NCI-H510A treated with DMSO at 0.1 percent for 48 hours (cell line): ENCODE measurements at regions not wholly inside any gene's neighbourhood (a gene's known extent, or its start where the extent isn't known, plus 50 kb on each side); places are given as distances from the start of the nearest gene placed in this dataset.
A peak's percentile ranks its signal among the peaks of the same experiment; 100 is the strongest.

Source experiments
- DNase-seq: peaks from one replicate; lab custom pipeline; 2025; lab: John Stamatoyannopoulos, UW

DNA sequence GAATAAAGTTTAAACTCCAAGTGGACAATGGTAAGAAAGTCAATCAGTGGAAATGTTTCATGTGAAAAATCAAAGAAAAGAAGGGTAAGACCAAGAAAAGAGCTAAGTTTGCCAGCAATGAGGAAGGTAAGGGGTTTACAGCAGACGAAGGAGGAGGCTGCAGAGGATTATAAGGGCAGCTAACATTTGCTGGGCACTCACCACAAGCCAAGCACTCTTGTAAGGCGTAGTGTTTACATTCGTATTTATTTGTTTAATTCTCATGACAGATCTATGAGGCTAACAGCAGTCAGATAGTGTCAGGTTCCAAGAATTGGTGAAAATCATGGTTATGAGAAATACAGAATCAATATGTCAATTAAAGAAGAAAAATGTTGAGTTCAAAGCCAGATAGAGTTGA is 75.2 kb upstream of the NGF start:
- DNase-seq = peak; percentile 19

DNA sequence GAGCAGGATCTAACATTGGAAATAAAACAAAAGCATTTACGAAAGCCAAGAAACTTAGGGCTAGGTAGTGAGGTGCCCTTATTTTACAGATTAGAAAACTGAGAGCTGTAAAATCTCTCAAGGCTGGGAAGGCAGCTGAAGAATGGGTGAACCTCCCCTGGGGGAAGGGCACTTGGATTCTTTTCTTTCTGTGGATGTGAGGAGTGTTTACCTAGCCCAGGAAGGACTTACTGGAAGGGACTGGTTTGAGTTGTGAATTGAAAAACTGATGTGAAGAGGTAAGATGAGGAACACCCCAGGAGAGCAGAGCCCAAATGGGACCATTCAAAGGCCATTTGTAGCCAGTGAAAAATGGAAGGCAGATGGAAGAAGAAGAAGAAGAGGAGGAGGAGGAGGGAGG is 74.7 kb upstream of the NGF start:
- DNase-seq = peak; percentile 12

DNA sequence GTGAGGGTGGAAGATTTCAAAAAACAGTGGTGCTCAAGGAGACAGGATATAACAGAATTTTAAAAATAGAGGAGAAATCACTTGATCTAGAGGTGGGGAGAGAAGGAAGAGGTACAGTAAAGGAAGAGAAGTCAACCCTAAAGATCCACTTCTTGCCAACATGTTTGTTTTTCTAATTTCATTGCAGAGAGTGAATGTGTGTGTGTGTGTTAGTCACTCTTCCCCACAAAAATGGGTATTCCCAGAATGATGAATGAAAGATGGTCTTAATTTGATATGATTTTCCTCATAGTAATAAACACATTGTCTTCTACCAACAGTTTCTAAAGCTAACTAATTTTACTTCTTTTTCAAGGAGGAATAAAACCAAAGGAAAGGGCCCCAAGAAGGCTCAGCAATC is 74.2 kb upstream of the NGF start:
- DNase-seq = no peak

DNA sequence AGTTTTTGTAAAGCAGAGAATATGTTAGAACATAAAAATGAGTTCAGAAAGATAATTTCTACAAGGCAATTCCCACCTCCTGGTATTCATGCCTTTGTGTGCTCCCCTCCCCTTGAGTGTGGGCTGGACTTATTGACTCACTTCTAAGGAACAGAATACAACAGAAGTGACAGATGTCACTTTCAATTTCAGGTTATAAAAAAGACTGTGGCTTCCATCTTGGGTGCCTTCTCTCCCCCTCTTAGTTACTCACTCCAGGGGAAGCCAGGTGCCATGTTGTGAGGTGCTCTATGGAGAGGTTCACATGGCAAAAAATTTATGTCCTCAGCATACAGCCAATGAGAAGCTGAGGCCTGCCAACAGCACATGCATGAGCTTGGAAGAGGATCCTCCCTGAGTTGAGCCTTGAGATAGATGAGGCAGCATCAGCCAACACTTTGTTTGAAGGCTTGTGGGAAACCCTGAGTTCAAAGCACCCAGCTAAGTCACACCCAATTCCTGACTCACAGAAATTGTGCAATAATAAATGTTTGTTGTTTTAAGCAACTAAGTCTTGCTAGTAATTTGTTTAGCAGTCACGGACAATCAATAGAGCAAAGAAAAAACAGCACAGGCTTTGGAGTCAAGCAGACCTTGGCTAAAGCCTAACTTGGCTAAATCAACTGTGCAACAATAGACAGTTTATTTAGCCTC is 73.5 kb upstream of the NGF start:
- no peak for DNase-seq

DNA sequence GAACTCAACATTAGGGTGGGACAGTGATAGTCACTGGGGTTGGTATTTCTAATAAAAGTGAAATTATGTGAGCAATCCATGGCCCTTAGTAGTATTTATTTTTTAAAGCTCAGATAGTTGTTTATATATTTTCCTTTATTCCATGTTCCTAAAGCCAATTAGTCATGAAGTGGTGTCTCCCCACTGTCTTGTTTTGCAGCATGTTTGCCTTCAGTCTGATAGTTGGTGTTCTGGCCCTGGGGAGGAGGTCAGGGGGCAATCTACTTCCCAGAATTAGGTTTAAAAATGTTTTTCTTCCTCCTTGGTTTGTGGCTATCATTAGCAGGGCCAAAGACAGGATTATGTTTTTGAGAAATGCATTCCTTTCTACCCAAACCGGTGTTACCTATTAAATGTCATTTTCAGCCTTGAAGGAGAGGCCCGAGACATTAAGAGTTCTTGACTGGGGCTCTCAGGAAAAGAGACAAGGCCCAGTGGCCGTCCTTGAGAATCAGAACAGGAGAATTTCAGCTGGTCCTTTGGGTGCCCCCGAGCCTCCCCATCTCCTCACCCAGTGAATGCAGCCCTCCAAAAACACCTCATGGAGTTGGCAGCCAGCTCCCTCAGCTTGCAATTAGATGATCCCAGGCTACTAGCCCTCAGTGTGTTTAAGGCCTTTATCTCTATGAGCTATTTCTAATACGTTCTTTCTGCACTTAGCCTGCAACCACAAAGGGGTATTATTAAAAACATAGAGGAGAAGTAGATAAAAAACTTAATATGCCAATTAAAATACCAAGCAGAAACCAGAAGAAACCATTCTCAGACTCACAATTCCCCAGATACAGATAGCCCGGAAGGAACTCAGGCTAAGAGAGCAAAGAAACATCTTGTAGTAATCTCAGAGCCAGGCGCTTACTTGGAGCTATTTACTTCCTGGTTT is 71.3 kb upstream of the NGF start:
- no peak for DNase-seq

DNA sequence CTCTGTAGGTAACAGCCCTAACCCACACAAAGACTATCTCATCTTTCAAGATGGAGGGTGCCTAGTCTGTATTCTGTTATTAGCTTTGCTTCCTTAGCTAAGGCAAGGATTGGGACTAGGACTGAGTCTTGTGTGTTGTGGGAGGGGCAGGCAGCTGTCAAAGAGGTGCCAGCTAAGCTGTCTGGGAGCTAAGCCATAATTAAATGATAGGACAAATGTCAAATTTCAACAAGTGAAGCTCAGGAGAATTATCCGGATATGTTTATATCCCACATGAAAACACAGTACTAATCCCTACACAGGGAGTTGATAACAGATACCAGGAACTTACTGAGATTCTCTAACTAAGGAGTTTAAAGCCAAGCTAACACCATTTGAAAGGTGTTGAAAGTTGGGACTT is 70.5 kb upstream of the NGF start:
- no peak for DNase-seq

DNA sequence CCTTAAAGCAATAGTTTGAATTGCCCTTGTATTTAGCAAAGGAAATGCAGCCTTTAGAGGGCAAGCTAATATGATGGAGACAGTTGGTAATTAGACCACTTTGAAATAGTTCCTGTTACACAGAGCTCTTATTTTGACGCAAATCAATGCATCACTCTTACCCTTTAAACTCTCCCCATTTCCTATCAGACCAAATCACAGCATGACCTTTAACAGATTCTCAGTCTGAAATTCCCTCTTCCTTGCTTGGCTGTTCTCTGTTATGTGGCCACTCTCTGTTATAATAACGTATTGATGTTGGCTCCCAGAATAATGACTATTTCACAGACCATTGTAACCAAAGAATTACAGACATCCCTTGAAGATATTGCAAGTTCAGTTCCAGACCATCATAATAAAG is 66.9 kb upstream of the NGF start:
- DNase-seq = no peak

DNA sequence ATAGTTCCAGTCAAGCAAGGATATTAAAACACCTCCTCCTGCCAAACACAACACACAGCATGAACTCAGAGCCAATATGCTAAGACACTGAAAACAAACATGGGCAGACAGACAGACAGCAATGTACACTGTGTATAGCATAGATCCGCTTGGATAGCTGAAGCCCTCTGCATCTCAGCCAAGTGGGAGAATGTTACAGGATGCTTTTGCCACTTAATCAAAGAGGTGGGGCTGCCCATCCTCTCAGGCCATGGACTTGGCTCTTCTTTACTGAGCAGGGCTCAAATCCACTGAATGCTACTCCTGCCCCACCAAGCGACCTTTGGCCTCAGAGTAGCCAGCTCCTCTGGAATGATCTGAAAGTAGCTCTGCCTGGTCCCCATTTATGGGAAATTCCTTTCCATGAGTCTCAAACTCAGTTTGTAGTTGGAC is 64.7 kb upstream of the NGF start:
- no peak for DNase-seq

DNA sequence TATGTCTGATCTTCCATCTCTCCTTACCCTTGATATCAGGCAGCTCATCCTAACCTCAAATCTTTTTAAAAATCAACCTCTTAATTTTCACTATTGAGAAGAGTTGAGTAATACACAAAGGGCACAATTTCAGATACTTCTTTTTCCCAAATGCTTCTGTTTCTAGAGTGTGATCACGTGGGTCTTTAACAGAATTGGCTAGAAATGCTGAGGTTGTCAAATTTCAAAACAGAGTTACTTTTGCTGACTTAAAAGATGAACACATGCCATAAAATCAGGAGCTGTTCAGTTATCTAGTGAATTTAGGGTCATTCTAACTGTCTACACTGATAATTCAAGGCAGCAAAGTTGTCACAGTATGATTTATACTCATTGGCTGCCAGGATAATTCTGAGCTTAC is 63.6 kb upstream of the NGF start:
- no peak for DNase-seq

DNA sequence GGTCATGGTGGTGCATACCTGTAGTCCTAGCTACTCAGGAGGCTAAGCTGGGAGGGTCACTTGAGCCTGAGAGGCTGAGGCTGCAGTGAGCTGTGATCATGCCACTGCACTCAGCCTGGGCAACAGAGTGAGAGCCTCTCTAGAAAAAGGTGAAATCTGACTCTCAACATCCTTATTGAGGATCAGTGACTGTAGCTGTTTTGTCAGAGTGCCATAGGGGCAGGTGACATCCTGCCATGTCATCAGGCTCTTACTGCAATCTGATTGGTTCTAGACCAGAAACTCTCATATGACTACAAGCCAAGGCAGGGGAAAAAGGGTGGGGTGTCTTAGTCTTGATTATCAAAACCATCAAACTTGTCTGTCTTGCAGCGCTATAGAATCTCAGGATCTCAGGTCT is 62.8 kb upstream of the NGF start:
- peak; percentile 19 for DNase-seq

DNA sequence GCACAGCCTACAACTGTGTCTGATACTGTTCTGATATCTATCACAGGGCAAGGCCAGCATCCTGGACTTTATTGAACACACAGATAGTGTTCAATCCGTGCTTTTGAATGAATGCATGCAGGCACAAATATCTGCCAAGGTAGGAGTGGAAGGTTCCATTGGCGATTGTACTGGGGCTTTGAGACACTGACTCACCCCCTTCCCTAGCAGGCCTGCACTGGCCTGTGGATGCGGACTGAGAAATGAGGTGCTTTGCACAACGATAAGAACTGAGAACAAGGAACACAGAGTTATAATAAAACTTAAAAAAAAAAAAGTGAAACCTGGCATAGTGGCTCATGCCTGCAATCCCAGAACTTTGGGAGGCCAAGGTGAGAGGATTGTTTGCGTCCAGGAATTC is 62.4 kb upstream of the NGF start:
- DNase-seq = no peak

DNA sequence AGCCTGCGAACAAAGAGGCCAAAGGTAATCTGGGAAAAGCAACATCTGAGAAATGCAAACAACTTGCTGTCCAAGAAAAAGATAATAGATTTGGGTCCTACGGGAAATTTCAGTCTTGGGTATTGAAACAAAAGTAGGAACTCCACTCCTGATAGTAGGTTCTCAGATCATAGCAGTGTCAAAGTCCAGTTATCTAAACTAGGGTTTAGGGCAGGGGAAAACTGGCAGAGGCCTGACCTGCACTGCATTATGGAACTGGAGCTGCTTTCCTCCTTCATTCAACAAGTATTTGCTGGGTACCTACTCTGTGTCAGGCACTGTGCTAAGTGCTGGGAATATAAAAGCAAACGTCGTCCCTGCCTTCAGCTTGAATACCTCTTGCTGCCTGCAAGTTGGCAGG is 60.7 kb upstream of the NGF start:
- no peak for DNase-seq
